ENCODE measurements at regions not wholly inside any gene's neighbourhood (a gene's known extent, or its start where the extent isn't known, plus 50 kb on each side); places are given as distances from the start of the nearest gene placed in this dataset.

- no peak for DNase-seq (ENCODE audit: low read depth in 3 of 3, low spot score in 2 of 3)
Measured at GRCh38 chr6:65830151-65830550, 123.1 kb upstream of the EYS start.

GRCh38 chr6:65819152-65819551 lies 112.1 kb upstream of the EYS start:
- no peak for DNase-seq (ENCODE audit: low read depth in 3 of 3, low spot score in 2 of 3)

- no peak for DNase-seq (ENCODE audit: low read depth in 3 of 3, low spot score in 2 of 3)
Measured at GRCh38 chr6:65818576-65818975, 111.5 kb upstream of the EYS start.

- no peak for DNase-seq (ENCODE audit: low read depth in 3 of 3, low spot score in 2 of 3)
Measured at GRCh38 chr6:65816991-65817390, 110.0 kb upstream of the EYS start.

GRCh38 chr6:65814071-65814470 lies 107.0 kb upstream of the EYS start:
- no peak for DNase-seq (ENCODE audit: low read depth in 3 of 3, low spot score in 2 of 3)

GRCh38 chr6:65803186-65803585 lies 96.2 kb upstream of the EYS start:
- no peak for DNase-seq (ENCODE audit: low read depth in 3 of 3, low spot score in 2 of 3)

DNA sequence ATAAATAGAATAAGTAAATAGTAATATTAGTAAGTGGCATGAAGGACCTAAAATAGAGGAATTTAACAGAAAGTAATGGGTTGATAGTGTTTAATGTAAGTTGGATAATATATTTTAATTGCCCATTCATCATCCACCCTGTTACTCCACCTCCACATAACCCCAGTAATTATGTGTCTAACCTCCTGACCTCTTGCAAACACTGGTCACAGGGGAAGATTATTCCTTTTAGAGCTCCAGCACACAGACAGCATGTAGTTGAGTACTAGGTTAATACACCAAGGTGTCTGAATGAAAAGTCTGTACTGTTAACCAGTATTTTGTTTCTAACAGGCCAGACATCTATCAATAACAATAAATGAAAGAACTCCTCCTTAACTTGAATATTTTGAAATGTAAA lies 92.4 kb upstream of the EYS start:
- DNase-seq (ENCODE audit: low read depth in 3 of 3, low spot score in 2 of 3): no peak

GRCh38 chr6:65798280-65799014 lies 91.4 kb upstream of the EYS start:
- DNase-seq (ENCODE audit: low read depth in 3 of 3, low spot score in 2 of 3): no peak

DNA sequence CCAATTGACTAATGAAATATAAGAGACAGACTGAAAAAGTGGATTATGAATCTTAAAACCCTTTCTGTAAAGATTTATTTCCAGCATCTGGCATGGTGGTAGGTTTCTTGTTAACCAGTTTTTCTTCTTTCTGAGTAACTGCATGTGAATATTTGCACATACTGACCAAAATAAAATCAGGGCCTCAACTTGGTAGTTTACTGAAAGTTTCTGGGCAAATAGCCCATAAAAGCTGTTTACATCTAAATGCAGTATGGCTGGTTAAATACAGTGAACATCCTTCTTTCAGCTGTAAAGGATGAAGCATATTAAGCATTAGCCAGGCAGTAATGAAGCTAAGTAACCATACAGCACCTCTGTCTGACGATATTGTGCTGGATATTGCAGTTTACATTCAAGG lies 83.6 kb upstream of the EYS start:
- no peak for DNase-seq (ENCODE audit: low read depth in 3 of 3, low spot score in 2 of 3)

DNA sequence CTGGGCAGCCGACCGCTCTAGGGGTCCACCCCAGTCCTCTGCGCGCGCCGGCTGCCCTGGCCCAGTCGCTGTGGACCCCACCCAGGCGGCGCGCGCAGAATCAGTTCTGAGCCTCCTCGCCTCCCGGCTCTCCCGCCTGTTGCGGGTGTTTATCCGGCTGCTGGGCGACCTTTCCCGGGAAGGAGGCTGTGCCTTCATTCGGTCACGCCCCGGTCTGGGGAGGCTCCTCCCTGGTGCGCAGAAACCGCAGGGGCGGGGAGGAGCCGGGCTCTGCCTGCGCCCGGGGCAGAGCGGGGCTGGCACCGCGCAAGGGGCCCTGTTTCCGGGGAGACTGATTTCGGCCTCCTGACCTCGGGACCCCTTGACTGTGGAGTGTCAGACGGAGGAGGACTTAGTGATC lies 80.8 kb upstream of the EYS start:
- no peak for DNase-seq (ENCODE audit: low read depth in 3 of 3, low spot score in 2 of 3)

- DNase-seq (ENCODE audit: low read depth in 3 of 3, low spot score in 2 of 3): no peak
Measured at GRCh38 chr6:65786815-65787214, 79.8 kb upstream of the EYS start.

- no peak for DNase-seq (ENCODE audit: low read depth in 3 of 3, low spot score in 2 of 3)
Measured at GRCh38 chr6:65780691-65781090, 73.7 kb upstream of the EYS start.

DNA sequence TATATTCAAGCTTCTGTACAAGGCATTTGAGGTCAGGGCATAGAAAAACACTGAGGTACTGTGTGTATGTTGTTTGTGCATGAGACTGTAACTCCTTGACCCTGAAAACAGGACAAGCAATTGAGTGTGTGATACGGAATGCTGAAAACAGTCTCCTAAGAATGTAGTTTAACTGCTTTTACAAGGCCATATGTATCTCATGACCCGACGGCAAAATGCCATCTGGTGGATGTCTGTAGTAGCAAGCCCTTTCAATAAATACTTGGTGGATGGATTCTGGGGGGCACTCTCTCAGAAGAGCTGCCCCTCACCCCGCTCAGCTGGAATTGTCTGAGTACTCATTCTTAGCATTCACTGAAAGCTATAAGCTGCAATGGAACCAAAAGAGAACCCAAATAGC lies 69.3 kb upstream of the EYS start:
- no peak for DNase-seq (ENCODE audit: low read depth in 3 of 3, low spot score in 2 of 3)

- DNase-seq (ENCODE audit: low read depth in 3 of 3, low spot score in 2 of 3): no peak
Measured at GRCh38 chr6:65771946-65772345, 64.9 kb upstream of the EYS start.

DNA sequence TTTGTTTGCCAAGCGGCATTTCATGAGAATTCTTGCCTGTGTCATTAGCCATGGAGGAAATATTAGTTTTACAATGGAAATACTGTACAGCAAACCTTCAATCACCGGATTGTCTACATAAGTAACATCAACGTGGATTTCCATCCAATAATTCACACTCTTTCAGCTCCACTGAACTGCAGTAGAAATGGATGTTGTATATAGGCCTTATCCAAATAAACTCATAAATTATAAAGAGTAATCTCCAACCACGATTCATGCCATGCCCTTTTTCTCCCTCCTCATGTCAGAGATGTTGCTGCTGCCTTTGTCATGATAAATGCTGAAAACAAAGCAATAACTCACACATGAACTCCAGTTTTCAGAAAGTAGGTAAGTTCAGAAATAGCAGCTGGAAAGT lies 54.9 kb upstream of the EYS start:
- DNase-seq (ENCODE audit: low read depth in 3 of 3, low spot score in 2 of 3): no peak

- no peak for DNase-seq (ENCODE audit: low read depth in 3 of 3, low spot score in 2 of 3)
Measured at GRCh38 chr6:65760285-65760684, 53.3 kb upstream of the EYS start.

All from right renal cortex interstitium (tissue), 3 donors.